A673 (cell line): ENCODE measurements at regions not wholly inside any gene's neighbourhood (a gene's known extent, or its start where the extent isn't known, plus 50 kb on each side); places are given as distances from the start of the nearest gene placed in this dataset.

Experiments
- BruUV-seq: library from RNA; stranded (reverse); fragments of 400-500 nt; replicated peaks from 2 replicates; lab custom pipeline; 2021; lab: Mats Ljungman, UMichigan
- CTCF ChIA-PET: fragments of 300-600 bp; sonication (Branson Sonifier 250); formaldehyde crosslinking; loops from one replicate; lab custom pipeline; 2022; ENCODE audit warnings: antibody characterized with exemption; lab: Charles Lee
- POLR2A ChIA-PET: fragments of 300-600 bp; sonication (Branson Sonifier 250); formaldehyde crosslinking; loops from one replicate; lab custom pipeline; 2022; ENCODE audit warnings: antibody characterized with exemption; ENCODE audit not compliant: low non-redundant PET; lab: Charles Lee
- DNase-seq: peaks from one replicate; pipeline ENCODE4 v3.0.0-alpha.2; 2015; ENCODE audit warnings: low spot score
- H3K27ac ChIP-seq: fragments of 200-600 bp; sonication (generic); 2 replicates; pipeline ENCODE4 v1.5.1; 2016; ENCODE audit warnings: mixed run types, low read depth, mild to moderate bottlenecking, mixed read lengths, antibody characterized with exemption, low read length; ENCODE audit not compliant: poor library complexity, severe bottlenecking
- H3K27me3 ChIP-seq: fragments of 200-600 bp; sonication (generic); replicated peaks from 2 replicates; pipeline ENCODE4 v1.6.1; 2017; ENCODE audit warnings: mixed run types, low read depth, mild to moderate bottlenecking, mixed read lengths, antibody characterized with exemption, low read length; ENCODE audit not compliant: insufficient read depth, poor library complexity
- H3K36me3 ChIP-seq: fragments of 200-600 bp; sonication (generic); 2 replicates; pipeline ENCODE4 v1.6.1; 2016; ENCODE audit warnings: mixed run types, mild to moderate bottlenecking, mixed read lengths, antibody characterized with exemption, low read length; ENCODE audit not compliant: insufficient read depth, poor library complexity, severe bottlenecking
- H3K4me1 ChIP-seq: fragments of 200-600 bp; sonication (generic); 2 replicates; pipeline ENCODE4 v1.6.1; 2017; ENCODE audit warnings: mixed run types, mild to moderate bottlenecking, mixed read lengths, antibody characterized with exemption, low read length; ENCODE audit not compliant: insufficient read depth, poor library complexity, severe bottlenecking
- H3K4me3 ChIP-seq: fragments of 200-600 bp; sonication (generic); 2 replicates; pipeline ENCODE4 v1.5.1; 2016; ENCODE audit warnings: low read depth, mixed run types, mild to moderate bottlenecking, mixed read lengths, low read length; ENCODE audit not compliant: poor library complexity, severe bottlenecking
- H3K9me3 ChIP-seq: fragments of 200-600 bp; sonication (generic); 2 replicates; pipeline ENCODE4 v1.6.1; 2016; ENCODE audit warnings: mixed run types, low read depth, mild to moderate bottlenecking, mixed read lengths, antibody characterized with exemption, low read length; ENCODE audit not compliant: poor library complexity, severe bottlenecking
- EZH2 ChIP-seq: fragments of 200-600 bp; sonication (generic); IDR thresholded peaks from 2 replicates; pipeline ENCODE4 v1.6.1; 2017; ENCODE audit warnings: borderline replicate concordance, low read depth, mild to moderate bottlenecking, mixed read lengths, antibody characterized with exemption, low read length; ENCODE audit not compliant: poor library complexity, severe bottlenecking
- intact Hi-C: fragments of 100-400 bp; cut with micrococcal nuclease; formaldehyde crosslinking; loops from one replicate; pipeline ENCODE4 v1.10.0; 2022; ENCODE audit not compliant: unreplicated experiment
- TF ChIP-seq, protein P1 (sequence below): fragments of 300-800, 200-600 bp; sonication (generic); conservative IDR thresholded peaks from 2 replicates; pipeline ENCODE4 v1.5.1; 2017; ENCODE audit warnings: low read depth, mild to moderate bottlenecking, antibody characterized with exemption, low read length, moderate library complexity, mixed read lengths

DNA sequence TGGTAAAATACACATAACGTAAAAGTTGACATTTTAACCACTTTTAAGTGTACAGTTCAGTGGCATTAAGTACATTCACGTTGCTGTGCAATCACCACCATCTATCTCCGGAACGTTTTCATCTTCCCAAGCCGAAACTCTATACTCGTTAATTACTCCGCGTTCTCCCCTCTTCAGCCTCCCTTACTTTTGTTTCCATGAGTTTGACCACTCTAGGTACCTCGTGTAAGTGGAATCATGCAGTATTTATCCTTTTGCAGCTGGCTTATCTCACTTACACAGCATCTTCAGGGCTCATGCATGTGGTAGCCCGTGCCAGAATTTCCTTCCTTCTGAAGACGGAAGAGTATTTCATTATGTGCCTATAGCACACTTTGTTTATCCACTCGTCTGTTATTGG is 225.2 kb downstream of the SLC4A3 start:
- Histone ChIP-seq H3K36me3 (no peaks in the 10 kb centered on the region), H3K27me3 (no peaks in the 10 kb centered on the region), H3K9me3 (no peaks in the 10 kb centered on the region), H3K4me1 (peaks cover 4% of the 10 kb centered on the region), H3K4me3 (no peak overlapping the region), H3K27ac (no peak overlapping the region)
- TF ChIP-seq EZH2: no peak
- TF ChIP-seq, protein P1, sequence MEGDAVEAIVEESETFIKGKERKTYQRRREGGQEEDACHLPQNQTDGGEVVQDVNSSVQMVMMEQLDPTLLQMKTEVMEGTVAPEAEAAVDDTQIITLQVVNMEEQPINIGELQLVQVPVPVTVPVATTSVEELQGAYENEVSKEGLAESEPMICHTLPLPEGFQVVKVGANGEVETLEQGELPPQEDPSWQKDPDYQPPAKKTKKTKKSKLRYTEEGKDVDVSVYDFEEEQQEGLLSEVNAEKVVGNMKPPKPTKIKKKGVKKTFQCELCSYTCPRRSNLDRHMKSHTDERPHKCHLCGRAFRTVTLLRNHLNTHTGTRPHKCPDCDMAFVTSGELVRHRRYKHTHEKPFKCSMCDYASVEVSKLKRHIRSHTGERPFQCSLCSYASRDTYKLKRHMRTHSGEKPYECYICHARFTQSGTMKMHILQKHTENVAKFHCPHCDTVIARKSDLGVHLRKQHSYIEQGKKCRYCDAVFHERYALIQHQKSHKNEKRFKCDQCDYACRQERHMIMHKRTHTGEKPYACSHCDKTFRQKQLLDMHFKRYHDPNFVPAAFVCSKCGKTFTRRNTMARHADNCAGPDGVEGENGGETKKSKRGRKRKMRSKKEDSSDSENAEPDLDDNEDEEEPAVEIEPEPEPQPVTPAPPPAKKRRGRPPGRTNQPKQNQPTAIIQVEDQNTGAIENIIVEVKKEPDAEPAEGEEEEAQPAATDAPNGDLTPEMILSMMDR: no peak
- ChIA-PET POLR2A (no interaction called here), CTCF (no interaction called here)
- intact Hi-C loops: no loop called here
- no TSS peak for BruUV-seq
- no peak for DNase-seq

DNA sequence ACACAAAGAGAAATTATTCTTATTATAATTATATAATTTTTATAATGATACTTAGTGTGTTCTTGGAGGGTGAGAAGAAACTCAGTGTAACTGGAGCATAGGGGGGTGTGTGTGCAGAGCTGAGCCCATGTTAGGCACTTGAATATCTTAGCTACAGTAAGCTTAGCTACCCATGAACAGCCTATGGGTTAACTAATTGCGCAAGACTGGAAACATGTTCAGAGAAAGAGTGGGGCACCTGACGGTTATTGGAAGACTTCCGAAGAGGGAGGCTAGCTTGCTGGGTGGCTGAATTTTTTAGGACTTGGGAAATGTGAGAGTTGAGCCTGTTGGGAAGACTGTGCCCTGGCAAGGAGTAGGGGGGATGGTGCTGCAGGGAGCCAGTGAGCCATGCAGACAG is 229.2 kb downstream of the SLC4A3 start:
- BruUV-seq: no TSS peak
- Histone ChIP-seq H3K9me3 (no peaks in the 10 kb centered on the region), H3K36me3 (no peaks in the 10 kb centered on the region), H3K27me3 (no peaks in the 10 kb centered on the region), H3K4me3 (no peak overlapping the region), H3K27ac (no peak overlapping the region), H3K4me1 (peaks cover 4% of the 10 kb centered on the region)
- TF ChIP-seq, protein P1: no peak
- no peak for TF ChIP-seq EZH2
- DNase-seq: no peak
- POLR2A ChIA-PET: no interaction called here
- intact Hi-C loops: no loop called here
- CTCF ChIA-PET: no interaction called here

DNA sequence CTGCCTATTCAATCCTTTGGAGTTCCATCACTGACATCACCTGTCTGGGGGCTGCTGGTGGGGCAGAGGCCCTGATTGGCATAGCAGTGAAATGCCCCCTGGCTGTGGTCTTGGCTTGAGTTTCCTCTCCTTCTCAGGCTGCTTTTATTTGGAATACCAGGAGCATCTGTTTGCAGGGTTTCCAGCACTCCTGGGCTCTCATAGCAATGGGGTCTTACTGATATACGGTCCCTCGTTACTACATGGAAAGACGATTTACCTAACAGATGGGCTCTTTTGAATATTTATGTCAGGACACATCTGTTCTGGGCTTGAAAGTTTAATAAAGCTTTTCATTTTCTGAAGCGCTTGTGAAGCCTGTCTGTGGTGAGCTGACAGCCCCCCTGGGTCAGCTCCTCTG is 230.3 kb downstream of the SLC4A3 start:
- no peaks in the 10 kb centered on the region for H3K9me3 ChIP-seq
- H3K4me3 ChIP-seq: no peak overlapping the region
- no peak overlapping the region for H3K27ac ChIP-seq
- intact Hi-C loops: no loop called here
- H3K4me1 ChIP-seq: no peaks in the 10 kb centered on the region
- no peak for DNase-seq
- CTCF ChIA-PET: interaction anchor here (0.5 kb wide), 1 partner anchor 65 kb away, joined by 6 read pairs; no protein-coding TSS in a partner anchor
- POLR2A ChIA-PET: no interaction called here
- no peak for TF ChIP-seq EZH2
- TF ChIP-seq, protein P1: no peak
- no peaks in the 10 kb centered on the region for H3K27me3 ChIP-seq
- no peaks in the 10 kb centered on the region for H3K36me3 ChIP-seq
- BruUV-seq: no TSS peak
